ENCODE measurements at regions not wholly inside any gene's neighbourhood (a gene's known extent, or its start where the extent isn't known, plus 50 kb on each side); places are given as distances from the start of the nearest gene placed in this dataset.

DNA sequence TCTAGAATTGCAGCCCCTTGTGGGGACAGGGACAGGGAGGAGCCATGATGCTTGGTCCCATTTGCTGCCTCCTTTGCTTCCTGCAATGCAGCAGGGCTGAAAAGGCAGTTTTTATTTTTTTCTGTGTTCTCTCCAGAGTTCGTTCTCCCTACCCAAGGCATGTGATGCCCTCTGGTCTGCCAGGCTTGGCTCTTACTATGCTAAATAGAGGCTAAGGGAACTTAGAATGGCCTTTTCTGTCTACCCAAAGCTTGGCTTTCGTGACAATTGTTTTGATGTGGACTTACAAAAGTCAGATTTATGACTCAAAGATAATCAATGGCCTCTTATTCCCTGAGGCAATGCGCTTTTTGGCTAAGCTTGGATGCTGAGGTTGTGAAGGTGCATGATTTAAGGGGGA is 293.3 kb upstream of the TBL1XR1 start:
- Histone ChIP-seq H3K27ac (ENCODE audit: insufficient read depth, low read depth, low read length) (no peak overlapping the region), H2AFZ (ENCODE audit: low read depth, low read length) (no peak overlapping the region)
- POLR2A ChIA-PET, result interaction anchor here (0.6 kb wide), 1 partner anchor 75 kb away, joined by 3 read pairs; no protein-coding TSS in a partner anchor

More for the DNA sequence above, 293.3 kb upstream of the TBL1XR1 start:
- dilution Hi-C loops (cut with MboI; ENCODE audit: extremely low pct_ligation_motif_present, low sequenced_read_pairs) (no loop called here), intact Hi-C loops (cut with micrococcal nuclease) (no loop called here)
- no peak overlapping the region for H3K9ac ChIP-seq (replicated peaks; ENCODE audit: extremely low read depth, insufficient read depth, low read length)
- no peaks in the 10 kb centered on the region for H3K36me3 ChIP-seq (ENCODE audit: control insufficient read depth in 2 of 2, extremely low read depth in 1 of 2, insufficient read depth in 2 of 2, low read length in 2 of 2)
- peaks cover 2% of the 10 kb centered on the region for H3K4me1 ChIP-seq (ENCODE audit: control insufficient read depth, extremely low read depth, insufficient read depth, low read length)
- H3K9me3 ChIP-seq (replicated peaks; ENCODE audit: control insufficient read depth, insufficient read depth, low read length), result no peaks in the 10 kb centered on the region
- no peak overlapping the region for H3K4me3 ChIP-seq (replicated peaks in 1 of 3; ENCODE audit: insufficient read depth in 1 of 3, low read depth in 1 of 3, low read length in 3 of 3)
- no peaks in the 10 kb centered on the region for H3K79me2 ChIP-seq (ENCODE audit: control insufficient read depth, insufficient read depth, low read length)
- CTCF ChIA-PET, result no interaction called here
- DNase-seq (ENCODE audit: low read depth, low spot score), result no peak
- H3K4me2 ChIP-seq (ENCODE audit: insufficient read depth, low read length), result no peak overlapping the region
- H3K27me3 ChIP-seq (ENCODE audit: control insufficient read depth in 2 of 2, insufficient read depth in 2 of 2, low read length in 2 of 2), result no peaks in the 10 kb centered on the region
- TF ChIP-seq POLR2AphosphoS5 (IDR thresholded peaks at IDR 0.05; ENCODE audit: insufficient read depth, low read depth, low read length) (no peak), MYC (IDR thresholded peaks at IDR 0.05; ENCODE audit: low read depth, low read length) (no peak), POLR2A (IDR thresholded peaks at IDR 0.05; ENCODE audit: low read depth, low read length) (no peak), EZH2 (IDR thresholded peaks at IDR 0.05; ENCODE audit: borderline replicate concordance, low read depth, low read length, severe bottlenecking) (no peak), GATA2 (IDR thresholded peaks at IDR 0.05; ENCODE audit: insufficient read depth, insufficient read length, low read depth, low read length) (no peak), JUN (IDR thresholded peaks at IDR 0.05; ENCODE audit: borderline replicate concordance, insufficient read depth, insufficient read length, low read depth) (no peak), FOS (IDR thresholded peaks at IDR 0.05; ENCODE audit: borderline replicate concordance, insufficient read depth, low read length) (no peak), CTCF (IDR thresholded peaks at IDR 0.05; ENCODE audit: extremely low read depth in 1 of 2, insufficient read depth in 1 of 2, low read depth in 1 of 2, low read length in 2 of 2) (no peak), MAX (IDR thresholded peaks at IDR 0.05; ENCODE audit: insufficient read depth, insufficient read length) (no peak)
- BruUV-seq (replicated peaks), result no TSS peak
- H4K20me1 ChIP-seq (replicated peaks; ENCODE audit: control insufficient read depth, extremely low read depth, insufficient read depth, low read length), result no peaks in the 10 kb centered on the region
- no peak for FAIRE-seq
- H3K9me1 ChIP-seq (replicated peaks; ENCODE audit: control insufficient read depth, extremely low read depth, insufficient read depth, low read length), result no peaks in the 10 kb centered on the region
